Thyroid gland (tissue), 4 donors: ENCODE measurements at regions not wholly inside any gene's neighbourhood (a gene's known extent, or its start where the extent isn't known, plus 50 kb on each side); places are given as distances from the start of the nearest gene placed in this dataset.
A peak's percentile ranks its signal among the peaks of the same experiment; 100 is the strongest.

Experiments used
- DNase-seq, 2 donors: peaks; one replicate each; pipeline ENCODE4 v3.0.0-alpha.2; 2019
- H3K27ac ChIP-seq, 3 donors: fragments of 200-600 bp; sonication (generic); 1 replicate in 2 of 3; 2 replicates in 1 of 3; pipeline ENCODE4 v1.5.1; 2016 to 2019; ENCODE audit warnings: mild to moderate bottlenecking in 1 of 3, moderate library complexity in 1 of 3
- H3K27me3 ChIP-seq: fragments of 200-600 bp; sonication (generic); one replicate; pipeline ENCODE4 v1.5.1; 2019
- H3K36me3 ChIP-seq, 2 donors: fragments of 200-600 bp; sonication (generic); one replicate each; pipeline ENCODE4 v1.5.1; 2016 to 2019
- H3K4me1 ChIP-seq, 2 donors: fragments of 200-600 bp; sonication (generic); one replicate each; pipeline ENCODE4 v1.5.1; 2017 to 2019
- H3K4me3 ChIP-seq, 3 donors: fragments of 200-600 bp; sonication (generic); replicated peaks in 1 of 3; 1 replicate in 2 of 3; 2 replicates in 1 of 3; pipeline ENCODE4 v1.5.1; 2016; ENCODE audit warnings: mild to moderate bottlenecking in 1 of 3
- H3K9me3 ChIP-seq: fragments of 200-600 bp; sonication (generic); one replicate; pipeline ENCODE4 v1.5.1; 2017
- POLR2A ChIP-seq, 2 donors: fragments of 450-650 bp; IDR thresholded peaks; one replicate each; pipeline ENCODE4 v1.6.1; 2017; ENCODE audit warnings: antibody characterized with exemption in 2 of 2, mild to moderate bottlenecking in 2 of 2, moderate library complexity in 1 of 2
- WGBS, 2 donors: methylation state at CpG; one replicate each; pipeline ENCODE4 v1.1.5; 2017; 5-methylcytosine and 5-hydroxymethylcytosine counted together
- intact Hi-C: fragments of 100-400 bp; cut with DNase I; formaldehyde crosslinking; loops from one replicate; pipeline ENCODE4 v1.15.1; 2023
- TF ChIP-seq, protein P1 (sequence below), 6 experiments: fragments of 200-600 bp in 3 of 6; fragments of 450-650 bp in 3 of 6; sonication (generic) in 3 of 6; IDR thresholded peaks; one replicate each; pipeline ENCODE4 v1.5.1; 2016 to 2019; ENCODE audit warnings: antibody characterized with exemption in 6 of 6, mild to moderate bottlenecking in 2 of 6, inconsistent platforms in 1 of 6, moderate library complexity in 1 of 6

DNA sequence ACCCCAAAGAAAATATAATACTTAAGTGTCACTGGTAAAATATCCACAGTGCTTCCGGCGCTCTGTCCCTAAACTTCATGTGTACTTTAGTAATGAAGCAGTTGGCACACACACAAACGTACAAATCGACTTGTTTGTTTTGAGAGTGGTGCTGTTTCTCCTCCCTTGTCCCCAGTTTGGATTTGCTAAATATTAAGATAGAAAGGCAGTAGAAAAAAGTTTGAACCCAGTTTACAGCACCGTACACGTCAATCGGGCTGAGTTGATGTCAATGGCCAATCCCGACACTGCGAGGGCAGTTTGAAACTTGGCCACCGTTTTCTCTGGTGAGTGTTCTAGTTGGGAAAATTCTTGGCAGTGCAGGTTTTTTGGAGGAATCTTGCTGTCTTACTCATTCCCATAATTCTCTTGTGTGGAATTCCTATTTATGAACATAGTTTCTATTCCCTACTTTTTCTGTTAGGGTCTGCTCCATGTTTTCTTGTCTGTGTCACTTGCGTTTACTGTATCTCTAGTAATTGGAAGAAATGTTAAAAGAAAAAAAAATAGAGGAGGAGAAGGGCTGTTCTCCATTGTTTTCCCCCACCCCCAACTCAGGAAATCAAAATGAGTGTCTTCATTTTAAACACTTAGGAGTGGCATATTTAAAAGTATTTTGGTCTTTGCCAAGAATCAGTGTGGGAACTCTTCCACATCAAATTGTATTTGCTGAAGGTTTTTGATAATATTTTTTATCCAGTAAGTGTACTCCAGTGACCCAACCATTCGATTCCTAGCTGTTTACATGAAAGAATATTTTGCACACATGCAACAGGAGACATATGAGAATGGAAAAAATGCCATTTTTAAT lies 72.3 kb downstream of the OR2B2 start:
- Histone ChIP-seq H3K4me1 (peaks cover 5 to 23% of the 10 kb centered on the region in 2 donors), H3K9me3 (no peaks in the 10 kb centered on the region), H3K27ac (peak overlapping the region in 1 of 3 donors; percentile 98), H3K36me3 (no peaks in the 10 kb centered on the region), H3K27me3 (no peaks in the 10 kb centered on the region), H3K4me3 (peak overlapping the region in 2 of 3 donors; percentile 52 to 67)
- DNase-seq = peak; percentile 40 to 57
- intact Hi-C loops = no loop called here
- no peak for TF ChIP-seq POLR2A (IDR thresholded peaks at IDR 0.05)
- TF ChIP-seq, protein P1, sequence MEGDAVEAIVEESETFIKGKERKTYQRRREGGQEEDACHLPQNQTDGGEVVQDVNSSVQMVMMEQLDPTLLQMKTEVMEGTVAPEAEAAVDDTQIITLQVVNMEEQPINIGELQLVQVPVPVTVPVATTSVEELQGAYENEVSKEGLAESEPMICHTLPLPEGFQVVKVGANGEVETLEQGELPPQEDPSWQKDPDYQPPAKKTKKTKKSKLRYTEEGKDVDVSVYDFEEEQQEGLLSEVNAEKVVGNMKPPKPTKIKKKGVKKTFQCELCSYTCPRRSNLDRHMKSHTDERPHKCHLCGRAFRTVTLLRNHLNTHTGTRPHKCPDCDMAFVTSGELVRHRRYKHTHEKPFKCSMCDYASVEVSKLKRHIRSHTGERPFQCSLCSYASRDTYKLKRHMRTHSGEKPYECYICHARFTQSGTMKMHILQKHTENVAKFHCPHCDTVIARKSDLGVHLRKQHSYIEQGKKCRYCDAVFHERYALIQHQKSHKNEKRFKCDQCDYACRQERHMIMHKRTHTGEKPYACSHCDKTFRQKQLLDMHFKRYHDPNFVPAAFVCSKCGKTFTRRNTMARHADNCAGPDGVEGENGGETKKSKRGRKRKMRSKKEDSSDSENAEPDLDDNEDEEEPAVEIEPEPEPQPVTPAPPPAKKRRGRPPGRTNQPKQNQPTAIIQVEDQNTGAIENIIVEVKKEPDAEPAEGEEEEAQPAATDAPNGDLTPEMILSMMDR (IDR thresholded peaks at IDR 0.05) = no peak
- 7 to 9% methylated on average over 12 of the region's 12 CpGs for WGBS, 2 donors

DNA sequence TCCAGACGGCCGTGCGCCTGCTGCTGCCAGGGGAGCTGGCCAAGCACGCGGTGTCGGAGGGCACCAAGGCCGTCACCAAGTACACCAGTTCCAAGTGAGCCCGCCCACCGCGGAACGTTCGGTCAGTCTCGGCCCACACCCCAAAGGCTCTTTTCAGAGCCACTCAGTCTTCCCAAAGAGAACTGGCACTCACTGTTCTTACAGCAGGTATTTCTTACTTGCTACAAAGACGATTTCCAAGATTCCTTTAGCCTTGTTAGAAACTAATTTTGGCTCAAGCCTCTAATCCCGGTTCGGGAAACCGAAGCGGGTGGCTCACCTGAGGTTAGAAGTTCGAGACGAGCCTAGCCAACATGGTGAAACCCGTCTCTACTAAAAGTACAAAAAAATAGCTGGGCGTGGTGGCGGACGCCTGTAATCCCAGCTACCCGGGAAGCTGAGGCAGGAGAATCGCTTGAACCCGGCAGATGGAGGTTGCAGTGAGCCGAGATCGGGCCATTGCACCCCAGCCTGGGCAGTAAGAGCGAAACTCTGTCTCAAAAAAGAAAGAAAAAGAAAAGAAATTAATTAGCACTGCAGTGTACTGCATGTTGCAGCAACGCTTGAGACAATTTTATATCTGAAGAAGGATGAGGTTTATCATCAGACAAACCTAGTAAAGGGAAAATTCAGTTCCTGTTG lies 73.1 kb downstream of the OR2B2 start:
- peak; percentile 82 to 87 for DNase-seq
- Histone ChIP-seq H3K27me3 (no peaks in the 10 kb centered on the region), H3K4me3 (peak overlapping the region; percentile 30 to 67 (median 52)), H3K9me3 (no peaks in the 10 kb centered on the region), H3K27ac (peak overlapping the region; percentile 96 to 98 (median 98)), H3K36me3 (no peaks in the 10 kb centered on the region), H3K4me1 (peaks cover 5 to 23% of the 10 kb centered on the region in 2 donors)
- intact Hi-C loops = no loop called here
- WGBS, 2 donors = 1% methylated on average over 22 to 31 of the region's 31 CpGs
- no peak for TF ChIP-seq POLR2A (IDR thresholded peaks at IDR 0.05)
- TF ChIP-seq, protein P1 (IDR thresholded peaks at IDR 0.05) = no peak

DNA sequence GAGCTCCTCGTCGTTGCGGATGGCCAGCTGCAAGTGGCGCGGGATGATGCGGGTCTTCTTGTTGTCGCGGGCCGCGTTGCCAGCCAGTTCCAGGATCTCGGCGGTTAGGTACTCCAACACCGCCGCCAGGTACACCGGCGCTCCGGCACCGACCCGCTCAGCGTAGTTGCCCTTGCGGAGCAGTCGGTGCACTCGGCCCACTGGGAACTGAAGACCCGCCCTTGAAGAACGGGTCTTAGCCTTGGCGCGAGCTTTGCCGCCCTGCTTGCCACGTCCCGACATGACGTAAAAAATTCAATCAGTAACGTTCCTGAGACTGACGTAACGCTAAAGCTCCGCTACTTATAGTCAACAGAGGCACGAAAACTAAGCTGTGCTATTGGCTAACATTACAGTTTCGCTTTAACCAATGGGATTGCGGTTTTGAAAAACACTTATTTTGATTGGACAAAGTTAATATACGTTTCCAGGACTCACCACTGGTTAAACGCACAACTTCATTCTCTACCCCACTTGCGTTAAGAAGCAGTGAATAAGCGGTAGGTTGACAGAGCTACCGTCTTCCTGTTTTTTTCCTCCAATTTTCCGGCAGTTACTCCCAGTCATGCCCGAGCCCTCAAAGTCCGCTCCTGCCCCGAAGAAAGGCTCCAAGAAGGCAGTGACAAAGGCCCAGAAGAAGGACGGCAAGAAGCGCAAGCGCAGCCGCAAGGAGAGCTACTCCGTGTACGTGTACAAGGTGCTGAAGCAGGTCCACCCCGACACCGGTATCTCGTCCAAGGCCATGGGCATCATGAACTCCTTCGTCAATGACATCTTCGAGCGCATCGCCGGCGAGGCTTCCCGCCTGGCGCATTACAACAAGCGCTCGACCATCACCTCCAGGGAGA lies 73.9 kb downstream of the OR2B2 start:
- Histone ChIP-seq H3K36me3 (no peaks in the 10 kb centered on the region), H3K4me1 (peaks cover 5 to 23% of the 10 kb centered on the region in 2 donors), H3K9me3 (no peaks in the 10 kb centered on the region), H3K27me3 (no peaks in the 10 kb centered on the region), H3K4me3 (peak overlapping the region; percentile 52 to 67 (median 53)), H3K27ac (peak overlapping the region; percentile 96 to 98 (median 98))
- intact Hi-C loops = no loop called here
- peak; percentile 56 to 95 for TF ChIP-seq POLR2A (IDR thresholded peaks at IDR 0.05)
- TF ChIP-seq, protein P1 (IDR thresholded peaks at IDR 0.05) = peak in 3 of 6 experiments; percentile 21 to 49 (median 29)
- DNase-seq = peak; percentile 70 to 78
- 0% methylated on average over 12 to 34 of the region's 66 CpGs for WGBS, 2 donors

DNA sequence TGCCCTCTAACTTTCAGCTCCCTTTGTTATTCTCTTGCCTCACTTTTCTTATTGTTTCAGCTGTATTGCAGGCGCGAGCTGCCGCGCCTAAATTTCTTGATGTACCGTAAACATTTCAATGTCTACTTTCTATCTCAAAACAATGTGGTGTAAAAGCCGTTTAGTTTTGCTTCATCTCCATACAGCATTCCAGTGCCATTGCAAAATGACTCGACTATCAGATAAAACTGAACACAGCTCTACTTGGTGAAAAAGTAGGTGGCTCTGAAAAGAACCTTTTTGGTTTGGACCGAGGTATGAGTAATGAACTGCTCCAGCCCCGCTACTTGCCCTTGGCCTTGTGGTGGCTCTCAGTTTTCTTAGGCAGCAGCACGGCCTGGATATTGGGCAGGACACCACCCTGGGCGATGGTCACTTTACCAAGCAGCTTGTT lies 74.6 kb downstream of the OR2B2 start:
- 0 to 2% methylated on average over 9 to 10 of the region's 11 CpGs for WGBS, 2 donors
- DNase-seq = no peak
- intact Hi-C loops = no loop called here
- no peaks in the 10 kb centered on the region for H3K36me3 ChIP-seq
- H3K4me3 ChIP-seq = peak overlapping the region; percentile 52 to 67 (median 53)
- TF ChIP-seq POLR2A (IDR thresholded peaks at IDR 0.05) = no peak
- TF ChIP-seq, protein P1 (IDR thresholded peaks at IDR 0.05) = no peak
- no peaks in the 10 kb centered on the region for H3K27me3 ChIP-seq
- peak overlapping the region; percentile 96 to 98 (median 98) for H3K27ac ChIP-seq
- no peaks in the 10 kb centered on the region for H3K9me3 ChIP-seq
- H3K4me1 ChIP-seq = peaks cover 5 to 23% of the 10 kb centered on the region in 2 donors
